GM12874 (cell line): ENCODE measurements at regions not wholly inside any gene's neighbourhood (a gene's known extent, or its start where the extent isn't known, plus 50 kb on each side); places are given as distances from the start of the nearest gene placed in this dataset.

Experiments
- CTCF ChIP-seq: IDR thresholded peaks from 2 replicates; pipeline ENCODE4 v1.5.1; 2011; ENCODE audit warnings: low read depth, mild to moderate bottlenecking, control low read depth, low read length, moderate library complexity; ENCODE audit not compliant: insufficient read depth

GRCh38 chr20:47886454-47887041 lies 101.3 kb upstream of the SULF2 start:
- no peak for TF ChIP-seq CTCF

GRCh38 chr20:47885909-47886453 lies 100.7 kb upstream of the SULF2 start:
- TF ChIP-seq CTCF, result no peak

GRCh38 chr20:47883186-47883585 lies 97.9 kb upstream of the SULF2 start:
- TF ChIP-seq CTCF, result no peak

- TF ChIP-seq CTCF, result no peak
These were observed 94.5 kb upstream of the SULF2 start for GRCh38 chr20:47879771-47880170.

GRCh38 chr20:47878601-47879027 lies 93.3 kb upstream of the SULF2 start:
- TF ChIP-seq CTCF, result no peak

GRCh38 chr20:47876311-47877088 lies 91.2 kb upstream of the SULF2 start:
- TF ChIP-seq CTCF, result no peak

GRCh38 chr20:47875297-47876025 lies 90.2 kb upstream of the SULF2 start:
- TF ChIP-seq CTCF, result no peak
